Cardiac muscle cell (in vitro differentiated cells and primary cell): ENCODE measurements at regions not wholly inside any gene's neighbourhood (a gene's known extent, or its start where the extent isn't known, plus 50 kb on each side); places are given as distances from the start of the nearest gene placed in this dataset.

ENCODE experiments used
- DNase-seq, 2 donors: peaks; one replicate each; pipeline versions ENCODE4 v3.0.0 to v3.0.0-alpha.2; 2010 to 2017; ENCODE audit warnings: low read depth in 1 of 2, low spot score in 1 of 2
- H3K27ac ChIP-seq: fragments of 200-600 bp; sonication (generic); 2 replicates; pipeline ENCODE4 v1.5.1; 2016
- H3K27me3 ChIP-seq: fragments of 200-600 bp; sonication (generic); 2 replicates; pipeline ENCODE4 v1.6.0; 2016; ENCODE audit warnings: control low read depth
- H3K36me3 ChIP-seq: fragments of 200-600 bp; sonication (generic); 2 replicates; pipeline ENCODE4 v1.5.1; 2016; ENCODE audit warnings: control low read depth
- H3K4me1 ChIP-seq: fragments of 200-600 bp; sonication (generic); 2 replicates; pipeline ENCODE4 v1.8.1; 2017; ENCODE audit warnings: low read depth, mild to moderate bottlenecking, mixed run types
- H3K4me3 ChIP-seq: fragments of 200-600 bp; sonication (generic); 2 replicates; pipeline ENCODE4 v1.5.1; 2016; ENCODE audit warnings: mild to moderate bottlenecking
- H3K9me3 ChIP-seq: fragments of 200-600 bp; sonication (generic); 2 replicates; pipeline ENCODE4 v1.5.1; 2017; ENCODE audit warnings: low read depth, mild to moderate bottlenecking, control low read depth
- CTCF ChIP-seq: IDR thresholded peaks from 2 replicates; pipeline ENCODE4 v1.5.1; 2012; ENCODE audit warnings: low read depth, mild to moderate bottlenecking, low read length

DNA sequence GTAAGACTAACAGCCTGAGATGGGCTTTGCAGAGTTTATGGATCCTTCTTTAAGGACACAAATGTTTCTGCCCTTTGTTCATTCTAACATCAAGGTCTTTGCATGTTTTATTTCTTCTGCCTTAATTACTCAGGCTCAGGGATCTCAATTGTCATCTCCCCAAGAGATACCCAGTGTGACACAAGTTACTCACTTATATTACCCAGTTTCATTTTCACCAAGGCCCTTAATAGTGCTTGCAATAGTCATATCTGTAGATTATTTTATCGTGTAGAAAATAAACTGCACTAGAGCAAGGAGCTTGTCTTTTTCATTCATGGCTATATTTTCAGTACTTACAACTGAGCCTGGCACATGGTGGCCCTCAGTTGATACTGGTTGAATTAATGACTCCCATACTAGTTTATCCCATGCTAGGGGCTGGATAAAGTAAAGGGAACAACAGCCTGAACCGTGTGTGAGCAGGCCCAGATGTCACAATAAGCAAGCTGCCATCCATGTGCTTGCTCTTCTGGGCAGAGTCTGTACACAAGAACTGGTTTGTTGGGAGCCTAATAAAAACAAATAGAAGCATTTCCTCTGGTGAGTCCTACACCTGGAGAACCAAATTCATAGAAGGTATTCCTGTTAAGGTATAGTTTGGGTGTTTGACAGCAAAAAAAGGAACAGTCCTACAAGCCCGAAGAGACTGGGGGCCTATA lies 112.5 kb upstream of the CD180 start:
- no peak for DNase-seq
- TF ChIP-seq CTCF: no peak
- no peak overlapping the region for H3K27ac ChIP-seq

GRCh38 chr5:67306965-67307607 lies 110.5 kb upstream of the CD180 start:
- peak in 1 of 2 donors; percentile 47 for DNase-seq

More for the DNA sequence above, 112.5 kb upstream of the CD180 start:
- Histone ChIP-seq H3K27me3 (no peaks in the 10 kb centered on the region), H3K36me3 (no peaks in the 10 kb centered on the region), H3K4me3 (no peak overlapping the region), H3K9me3 (no peaks in the 10 kb centered on the region), H3K4me1 (no peaks in the 10 kb centered on the region)

DNA sequence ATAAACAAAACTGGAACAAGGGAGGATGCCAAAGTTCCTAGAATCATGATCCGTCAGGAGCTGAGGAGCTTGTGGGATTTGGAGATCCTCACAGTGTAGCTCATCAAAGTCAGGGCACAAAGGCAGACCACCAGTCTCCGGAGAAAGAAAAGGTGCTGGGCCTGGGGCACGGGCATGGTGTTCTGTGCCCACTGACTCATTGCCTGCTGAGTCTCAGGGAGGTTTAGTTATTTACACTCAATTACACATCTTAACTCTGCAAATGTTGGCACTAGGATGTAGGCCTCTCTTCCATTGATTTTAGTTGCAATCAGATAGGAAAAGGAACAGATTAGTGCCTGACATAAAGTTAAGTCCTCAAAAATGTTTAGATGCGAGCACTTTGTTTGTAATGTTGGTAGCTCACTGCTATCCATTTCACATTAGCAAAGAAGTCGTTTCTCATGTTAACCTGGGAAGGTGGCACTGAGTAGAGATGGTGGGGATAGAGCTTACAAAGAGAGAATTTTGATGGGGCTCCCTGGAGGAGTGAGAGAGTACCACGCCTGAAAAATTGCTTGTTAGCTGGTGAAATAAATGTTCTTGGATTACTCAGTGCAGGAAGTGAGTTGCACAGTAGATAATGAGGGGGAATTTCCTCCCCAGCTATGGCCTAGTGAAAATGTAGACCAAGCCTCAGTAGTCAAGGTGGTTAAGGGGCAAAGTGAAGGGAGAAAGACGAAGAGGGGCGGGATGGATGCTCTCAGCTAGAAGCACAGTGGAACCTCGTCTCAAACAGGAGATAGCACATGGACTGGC lies 109.5 kb upstream of the CD180 start:
- H3K27me3 ChIP-seq: no peaks in the 10 kb centered on the region
- H3K4me1 ChIP-seq: no peaks in the 10 kb centered on the region
- no peaks in the 10 kb centered on the region for H3K36me3 ChIP-seq
- peak in 1 of 2 donors; percentile 57 for DNase-seq
- no peak overlapping the region for H3K4me3 ChIP-seq
- H3K27ac ChIP-seq: no peak overlapping the region
- no peak for TF ChIP-seq CTCF
- no peaks in the 10 kb centered on the region for H3K9me3 ChIP-seq

More at GRCh38 chr5:67306965-67307607, 110.5 kb upstream of the CD180 start:
- Histone ChIP-seq H3K36me3 (no peaks in the 10 kb centered on the region), H3K9me3 (no peaks in the 10 kb centered on the region), H3K4me1 (no peaks in the 10 kb centered on the region), H3K27ac (no peak overlapping the region), H3K27me3 (no peaks in the 10 kb centered on the region), H3K4me3 (no peak overlapping the region)
- TF ChIP-seq CTCF: no peak

GRCh38 chr5:67305401-67305800 lies 108.8 kb upstream of the CD180 start:
- no peaks in the 10 kb centered on the region for H3K4me1 ChIP-seq
- no peak for DNase-seq
- no peaks in the 10 kb centered on the region for H3K9me3 ChIP-seq
- H3K4me3 ChIP-seq: no peak overlapping the region
- no peak overlapping the region for H3K27ac ChIP-seq
- no peaks in the 10 kb centered on the region for H3K36me3 ChIP-seq
- no peaks in the 10 kb centered on the region for H3K27me3 ChIP-seq
- no peak for TF ChIP-seq CTCF

- Histone ChIP-seq H3K4me1 (no peaks in the 10 kb centered on the region), H3K27ac (no peak overlapping the region), H3K4me3 (no peak overlapping the region), H3K27me3 (no peaks in the 10 kb centered on the region), H3K9me3 (no peaks in the 10 kb centered on the region), H3K36me3 (no peaks in the 10 kb centered on the region)
- no peak for TF ChIP-seq CTCF
- DNase-seq: peak in 1 of 2 donors; percentile 43
Measured at GRCh38 chr5:67303356-67303755, 106.8 kb upstream of the CD180 start.
